Breast epithelium (tissue), 4 donors: ENCODE measurements at regions not wholly inside any gene's neighbourhood (a gene's known extent, or its start where the extent isn't known, plus 50 kb on each side); places are given as distances from the start of the nearest gene placed in this dataset.

Experiments
- DNase-seq, 2 donors: peaks; one replicate each; pipeline ENCODE4 v3.0.0-alpha.2; 2019; ENCODE audit warnings: low spot score in 2 of 2
- H3K27ac ChIP-seq, 2 donors: fragments of 200-600 bp; sonication (generic) in 1 of 2; one replicate each; pipeline ENCODE4 v1.5.1; 2016 to 2019; ENCODE audit warnings: mild to moderate bottlenecking in 1 of 2
- H3K27me3 ChIP-seq, 2 donors: fragments of 200-600 bp; sonication (generic) in 1 of 2; one replicate each; pipeline versions ENCODE4 v1.5.1 to v1.6.0; 2017 to 2019; ENCODE audit warnings: control low read depth in 1 of 2, mild to moderate bottlenecking in 1 of 2
- H3K36me3 ChIP-seq: fragments of 200-600 bp; one replicate; pipeline ENCODE4 v1.5.1; 2019
- H3K4me1 ChIP-seq, 2 donors: fragments of 200-600 bp; sonication (generic); one replicate each; pipeline ENCODE4 v1.5.1; 2016 to 2019; ENCODE audit warnings: control low read depth in 1 of 2
- H3K4me3 ChIP-seq, 3 donors: fragments of 200-600 bp; sonication (generic); 1 replicate in 2 of 3; 2 replicates in 1 of 3; pipeline ENCODE4 v1.5.1; 2016 to 2019; ENCODE audit warnings: mild to moderate bottlenecking in 3 of 3, moderate library complexity in 2 of 3
- H3K9me3 ChIP-seq, 2 donors: fragments of 200-600 bp; sonication (generic) in 1 of 2; one replicate each; pipeline ENCODE4 v1.5.1; 2016 to 2019; ENCODE audit warnings: control low read depth in 1 of 2
- POLR2A ChIP-seq: fragments of 450-650 bp; IDR thresholded peaks from one replicate; pipeline ENCODE4 v1.6.1; 2016; ENCODE audit warnings: antibody characterized with exemption, mild to moderate bottlenecking, moderate library complexity
- POLR2AphosphoS5 ChIP-seq, 3 donors: sonication (generic); formaldehyde crosslinking; IDR thresholded peaks; one replicate each; pipeline ENCODE4 v1.6.1; 2017; ENCODE audit warnings: antibody characterized with exemption in 3 of 3
- intact Hi-C: fragments of 100-400 bp; cut with DNase I; formaldehyde crosslinking; loops from one replicate; pipeline ENCODE4 v1.15.1; 2023; ENCODE audit warnings: low total_unique reads
- TF ChIP-seq, protein P1 (sequence below), 3 donors: fragments of 450-650 bp; IDR thresholded peaks; one replicate each; pipeline ENCODE4 v1.5.1; 2016 to 2017; ENCODE audit warnings: antibody characterized with exemption in 3 of 3, mild to moderate bottlenecking in 3 of 3, moderate library complexity in 3 of 3

DNA sequence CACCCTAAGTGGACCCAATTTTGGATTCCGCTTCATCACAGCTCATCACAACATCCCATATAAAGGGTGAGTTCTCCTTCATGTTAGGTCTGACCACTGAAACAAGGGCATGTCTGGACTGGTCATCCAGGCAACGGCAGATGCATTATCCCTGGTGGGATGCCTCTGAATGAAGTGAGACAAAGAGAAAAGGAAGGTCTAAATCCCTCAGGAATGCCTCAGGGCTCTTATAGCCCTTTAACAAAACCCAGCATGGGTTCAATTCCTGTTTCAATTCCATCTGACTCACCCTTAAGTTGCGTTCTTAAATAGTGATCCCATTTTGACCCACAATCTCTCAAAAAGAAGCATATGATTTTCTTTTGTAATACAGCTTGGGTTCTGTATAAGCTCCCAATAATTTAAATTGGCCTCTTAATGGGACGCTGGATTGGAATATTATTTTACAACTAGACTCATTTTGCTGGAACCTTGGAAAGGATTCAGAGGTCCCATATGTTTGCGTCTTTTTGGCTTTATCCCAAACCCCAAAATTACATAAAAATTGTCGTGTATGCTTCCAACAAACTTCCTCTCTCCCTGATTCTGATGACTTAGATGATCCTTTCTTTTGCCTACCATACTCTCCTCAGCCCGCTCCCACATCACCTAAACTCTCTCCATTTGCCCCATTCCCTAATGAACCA, 287.4 kb upstream of the ZP4 start:
- Histone ChIP-seq H3K4me3 (no peak overlapping the region), H3K36me3 (no peaks in the 10 kb centered on the region), H3K4me1 (no peaks in the 10 kb centered on the region), H3K9me3 (peaks cover 0 to 18% of the 10 kb centered on the region in 2 donors), H3K27ac (no peak overlapping the region), H3K27me3 (no peaks in the 10 kb centered on the region)
- no peak for DNase-seq
- no peak for TF ChIP-seq POLR2AphosphoS5 (IDR thresholded peaks at IDR 0.05)
- intact Hi-C loops: no loop called here

DNA sequence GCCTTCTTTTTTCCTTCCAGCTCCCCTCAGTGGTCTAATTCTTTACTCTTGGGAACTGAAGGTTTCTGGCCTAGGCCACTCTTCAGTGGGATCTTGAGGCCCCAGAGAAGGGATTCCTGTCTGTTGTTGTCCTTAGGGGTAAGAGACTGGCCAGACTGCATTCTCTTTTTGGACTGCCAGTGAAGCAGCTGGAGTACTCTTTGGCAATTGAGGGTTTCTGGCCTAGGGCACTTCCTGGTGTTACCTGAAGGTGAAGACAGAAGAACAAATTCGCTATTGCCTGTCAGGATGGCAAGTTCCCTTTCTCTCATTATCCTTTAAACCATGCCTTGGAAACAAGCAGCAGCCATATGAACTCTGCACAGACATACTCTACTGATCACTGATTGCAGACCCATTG, 286.6 kb upstream of the ZP4 start:
- no peak overlapping the region for H3K4me3 ChIP-seq
- TF ChIP-seq, protein P1, sequence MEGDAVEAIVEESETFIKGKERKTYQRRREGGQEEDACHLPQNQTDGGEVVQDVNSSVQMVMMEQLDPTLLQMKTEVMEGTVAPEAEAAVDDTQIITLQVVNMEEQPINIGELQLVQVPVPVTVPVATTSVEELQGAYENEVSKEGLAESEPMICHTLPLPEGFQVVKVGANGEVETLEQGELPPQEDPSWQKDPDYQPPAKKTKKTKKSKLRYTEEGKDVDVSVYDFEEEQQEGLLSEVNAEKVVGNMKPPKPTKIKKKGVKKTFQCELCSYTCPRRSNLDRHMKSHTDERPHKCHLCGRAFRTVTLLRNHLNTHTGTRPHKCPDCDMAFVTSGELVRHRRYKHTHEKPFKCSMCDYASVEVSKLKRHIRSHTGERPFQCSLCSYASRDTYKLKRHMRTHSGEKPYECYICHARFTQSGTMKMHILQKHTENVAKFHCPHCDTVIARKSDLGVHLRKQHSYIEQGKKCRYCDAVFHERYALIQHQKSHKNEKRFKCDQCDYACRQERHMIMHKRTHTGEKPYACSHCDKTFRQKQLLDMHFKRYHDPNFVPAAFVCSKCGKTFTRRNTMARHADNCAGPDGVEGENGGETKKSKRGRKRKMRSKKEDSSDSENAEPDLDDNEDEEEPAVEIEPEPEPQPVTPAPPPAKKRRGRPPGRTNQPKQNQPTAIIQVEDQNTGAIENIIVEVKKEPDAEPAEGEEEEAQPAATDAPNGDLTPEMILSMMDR (IDR thresholded peaks at IDR 0.05): no peak
- TF ChIP-seq POLR2A: no peak
- no peak for TF ChIP-seq POLR2AphosphoS5 (IDR thresholded peaks at IDR 0.05)
- no peaks in the 10 kb centered on the region for H3K36me3 ChIP-seq
- DNase-seq: peak in 1 of 2 donors; percentile 40
- H3K9me3 ChIP-seq: peaks cover 0 to 12% of the 10 kb centered on the region in 2 donors
- H3K4me1 ChIP-seq: no peaks in the 10 kb centered on the region
- intact Hi-C loops: no loop called here
- peak overlapping the region in 1 of 2 donors; percentile 55 for H3K27ac ChIP-seq
- no peaks in the 10 kb centered on the region for H3K27me3 ChIP-seq

DNA sequence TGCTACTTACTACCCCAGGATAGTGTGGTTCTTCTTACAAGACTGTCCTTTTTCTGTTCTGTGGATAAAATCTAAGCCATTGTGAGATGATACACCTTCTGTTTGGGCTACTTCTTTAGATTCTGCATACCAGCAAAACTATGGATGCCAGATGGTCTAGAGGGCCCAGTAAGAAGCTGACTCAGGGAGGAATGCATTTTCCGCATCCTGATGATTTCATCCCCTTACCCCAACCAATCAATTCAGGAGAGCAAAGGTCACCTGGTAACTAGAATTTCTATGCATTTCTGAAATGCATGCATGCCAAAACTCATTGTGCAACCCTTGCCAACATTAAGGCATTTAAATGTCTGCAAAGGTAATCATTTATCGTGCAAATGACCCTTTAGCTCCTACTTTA, 285.7 kb upstream of the ZP4 start:
- DNase-seq: no peak
- Histone ChIP-seq H3K4me1 (no peaks in the 10 kb centered on the region), H3K27ac (no peak overlapping the region), H3K27me3 (no peaks in the 10 kb centered on the region), H3K9me3 (peaks cover 0 to 3% of the 10 kb centered on the region in 2 donors), H3K36me3 (no peaks in the 10 kb centered on the region), H3K4me3 (no peak overlapping the region)
- intact Hi-C loops: no loop called here
- TF ChIP-seq, protein P1 (IDR thresholded peaks at IDR 0.05): no peak
- TF ChIP-seq POLR2AphosphoS5 (IDR thresholded peaks at IDR 0.05) (no peak), POLR2A (no peak)

DNA sequence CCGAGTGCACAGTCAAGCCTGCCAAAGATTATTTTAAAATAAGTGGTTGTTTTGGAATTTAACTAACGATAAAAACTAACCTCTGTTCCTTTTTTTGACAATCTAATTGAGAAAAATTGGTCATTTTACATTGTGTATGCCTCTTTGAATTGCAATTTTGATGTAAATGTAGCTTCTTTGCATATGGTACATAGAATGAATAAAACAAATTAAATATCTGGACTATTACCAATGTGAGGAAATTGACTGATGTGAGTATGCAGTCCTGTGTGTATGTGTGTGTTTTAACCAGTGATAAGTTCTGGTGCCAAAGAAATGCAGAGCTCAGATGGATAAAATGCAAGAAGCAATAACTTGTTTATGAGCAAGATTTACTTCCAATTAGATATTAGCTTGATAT, 281.3 kb upstream of the ZP4 start:
- TF ChIP-seq, protein P1 (IDR thresholded peaks at IDR 0.05): no peak
- TF ChIP-seq POLR2AphosphoS5 (IDR thresholded peaks at IDR 0.05) (no peak), POLR2A (no peak)
- Histone ChIP-seq H3K9me3 (no peaks in the 10 kb centered on the region), H3K4me3 (no peak overlapping the region), H3K27me3 (no peaks in the 10 kb centered on the region), H3K27ac (no peak overlapping the region), H3K4me1 (no peaks in the 10 kb centered on the region), H3K36me3 (no peaks in the 10 kb centered on the region)
- no peak for DNase-seq
- intact Hi-C loops: no loop called here

DNA sequence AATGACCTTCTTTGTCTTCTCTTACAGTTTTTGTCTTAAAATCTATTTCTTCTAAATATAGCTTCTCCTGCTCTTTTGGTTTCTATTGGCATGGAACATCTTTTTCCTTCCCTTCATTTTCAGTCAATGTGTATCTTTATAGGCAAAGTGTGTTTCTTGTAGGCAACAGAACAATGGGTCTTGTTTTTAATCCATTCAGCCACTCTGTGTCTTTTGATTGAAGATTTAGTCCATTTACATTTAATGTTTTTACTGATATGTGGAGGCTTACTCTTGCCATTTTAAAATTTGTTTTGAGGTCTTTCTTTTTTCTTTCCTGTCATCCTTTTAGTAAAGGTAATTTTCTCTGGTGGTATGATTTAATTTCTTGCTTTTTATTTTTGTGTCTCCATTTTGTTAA, 271.2 kb upstream of the ZP4 start:
- no peak overlapping the region for H3K27ac ChIP-seq
- DNase-seq: no peak
- no peak overlapping the region for H3K4me3 ChIP-seq
- intact Hi-C loops: no loop called here
- peaks cover 0 to 24% of the 10 kb centered on the region in 2 donors for H3K9me3 ChIP-seq
- H3K27me3 ChIP-seq: no peaks in the 10 kb centered on the region
- no peaks in the 10 kb centered on the region for H3K36me3 ChIP-seq
- TF ChIP-seq POLR2AphosphoS5 (IDR thresholded peaks at IDR 0.05): no peak
- TF ChIP-seq, protein P1 (IDR thresholded peaks at IDR 0.05): no peak
- TF ChIP-seq POLR2A: no peak
- no peaks in the 10 kb centered on the region for H3K4me1 ChIP-seq
